HEK293T (cell line): ENCODE measurements at regions not wholly inside any gene's neighbourhood (a gene's known extent, or its start where the extent isn't known, plus 50 kb on each side); places are given as distances from the start of the nearest gene placed in this dataset.

Experiments used
- CTCF ChIA-PET: fragments of 350-600 bp; formaldehyde crosslinking; extraction: SDS; loops from one replicate; lab custom pipeline; 2021; ENCODE audit warnings: antibody characterized with exemption, inconsistent platforms; lab: Yijun Ruan, JAX
- POLR2A ChIA-PET: fragments of 350-600 bp; formaldehyde crosslinking; extraction: SDS; loops from one replicate; lab custom pipeline; 2020; ENCODE audit warnings: antibody characterized with exemption, inconsistent platforms; lab: Yijun Ruan, JAX
- DNase-seq: peaks from one replicate; pipeline ENCODE4 v3.0.0; 2012; ENCODE audit warnings: mixed read lengths; ENCODE audit errors: extremely low spot score
- ARNT ChIP-seq: fragments of 450-650 bp; IDR thresholded peaks from 2 replicates; pipeline ENCODE4 v1.6.1; 2017; ENCODE audit warnings: mild to moderate bottlenecking
- BHLHE40 ChIP-seq: fragments of 450-650 bp; IDR thresholded peaks from 2 replicates; pipeline ENCODE4 v1.6.1; 2016; ENCODE audit warnings: mild to moderate bottlenecking, moderate library complexity, borderline replicate concordance
- CTBP1 ChIP-seq: fragments of 450-650 bp; IDR thresholded peaks from 2 replicates; pipeline ENCODE4 v1.6.1; 2016; ENCODE audit warnings: borderline replicate concordance
- ELF4 ChIP-seq: fragments of 450-650 bp; IDR thresholded peaks from 2 replicates; pipeline ENCODE4 v1.6.1; 2017; ENCODE audit warnings: antibody characterized with exemption
- FOXA1 ChIP-seq: fragments of 450-650 bp; IDR thresholded peaks from 2 replicates; pipeline ENCODE4 v1.6.1; 2016; ENCODE audit warnings: mild to moderate bottlenecking
- FOXK2 ChIP-seq: fragments of 450-650 bp; IDR thresholded peaks from 2 replicates; pipeline ENCODE4 v1.6.1; 2016; ENCODE audit warnings: mild to moderate bottlenecking
- FOXM1 ChIP-seq: fragments of 450-650 bp; IDR thresholded peaks from 2 replicates; pipeline ENCODE4 v1.6.1; 2017; ENCODE audit warnings: mild to moderate bottlenecking, borderline replicate concordance
- HDGF ChIP-seq: fragments of 450-650 bp; IDR thresholded peaks from 2 replicates; pipeline ENCODE4 v1.6.1; 2017; ENCODE audit warnings: antibody characterized with exemption, borderline replicate concordance
- L3MBTL2 ChIP-seq: fragments of 450-650 bp; conservative IDR thresholded peaks from 2 replicates; pipeline ENCODE4 v1.6.1; 2016; ENCODE audit warnings: mild to moderate bottlenecking
- LEF1 ChIP-seq: fragments of 450-650 bp; IDR thresholded peaks from 2 replicates; pipeline ENCODE4 v1.6.1; 2017; ENCODE audit warnings: mild to moderate bottlenecking, borderline replicate concordance
- NFRKB ChIP-seq: fragments of 450-650 bp; IDR thresholded peaks from 2 replicates; pipeline ENCODE4 v1.6.1; 2016; ENCODE audit warnings: mild to moderate bottlenecking, moderate library complexity
- SP1 ChIP-seq: fragments of 450-650 bp; IDR thresholded peaks from 2 replicates; pipeline ENCODE4 v1.6.1; 2017
- SUZ12 ChIP-seq: fragments of 450-650 bp; IDR thresholded peaks from 2 replicates; pipeline ENCODE4 v1.6.1; 2016; ENCODE audit warnings: mild to moderate bottlenecking
- TARDBP ChIP-seq: fragments of 450-650 bp; IDR thresholded peaks from 2 replicates; pipeline ENCODE4 v1.6.1; 2016
- ZNF384 ChIP-seq: fragments of 450-650 bp; IDR thresholded peaks from 2 replicates; pipeline ENCODE4 v1.6.1; 2016
- TF ChIP-seq, protein P1 (sequence below): fragments of 450-650 bp; IDR thresholded peaks from 2 replicates; pipeline ENCODE4 v1.6.1; 2016

DNA sequence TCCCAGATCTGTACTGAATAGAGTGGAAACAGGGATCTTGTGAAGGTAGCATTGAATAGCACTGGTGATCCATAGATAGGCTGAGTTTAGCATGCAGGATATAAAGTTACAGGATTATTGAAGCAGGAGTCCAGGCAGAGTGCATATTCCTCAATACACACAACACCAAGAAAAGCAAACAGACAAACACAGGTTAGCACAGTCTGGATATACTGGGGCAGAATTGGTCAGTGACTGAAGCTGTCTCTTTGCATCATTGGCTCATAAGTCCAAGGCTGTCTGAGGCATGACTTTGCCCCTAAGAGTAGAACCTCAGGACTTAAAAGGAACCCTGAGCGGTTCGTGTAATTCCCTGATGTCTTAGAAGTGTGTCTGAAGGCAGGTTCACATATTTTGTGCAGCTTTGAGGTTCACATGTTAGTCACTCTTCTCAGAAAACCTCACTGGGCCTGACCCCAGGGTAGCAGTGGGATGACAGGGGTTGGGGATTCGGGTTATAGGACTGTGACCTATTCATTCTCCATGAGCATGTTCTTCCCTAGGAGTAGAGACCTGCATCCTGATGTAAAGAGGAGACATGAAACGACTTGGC, 134.6 kb downstream of the AASDH start:
- POLR2A ChIA-PET, result no interaction called here
- CTCF ChIA-PET, result no interaction called here
- DNase-seq, result no peak
- no peak for TF ChIP-seq FOXK2
- TF ChIP-seq TARDBP, result no peak

DNA sequence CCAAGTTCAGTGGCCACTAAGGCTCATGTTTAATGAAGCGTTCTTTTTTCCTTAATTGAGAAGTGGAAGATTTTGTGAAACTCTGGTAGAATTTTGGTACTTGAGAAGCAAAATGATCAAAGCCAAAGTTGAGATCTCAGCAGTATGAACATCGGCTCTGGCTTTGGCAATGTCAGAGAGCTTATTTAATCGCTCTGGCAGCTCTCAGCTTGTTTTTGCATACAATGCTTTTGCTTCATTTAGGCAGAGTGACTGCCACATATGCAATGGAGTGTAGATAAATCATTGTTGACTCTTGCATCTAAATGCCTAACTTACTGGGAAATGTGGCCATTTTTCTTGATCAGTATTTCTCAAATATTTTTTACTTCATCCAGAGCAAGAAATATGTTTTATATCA, 135.7 kb downstream of the AASDH start:
- ChIA-PET POLR2A (no interaction called here), CTCF (no interaction called here)
- TF ChIP-seq FOXK2 (no peak), TARDBP (no peak)
- no peak for DNase-seq

DNA sequence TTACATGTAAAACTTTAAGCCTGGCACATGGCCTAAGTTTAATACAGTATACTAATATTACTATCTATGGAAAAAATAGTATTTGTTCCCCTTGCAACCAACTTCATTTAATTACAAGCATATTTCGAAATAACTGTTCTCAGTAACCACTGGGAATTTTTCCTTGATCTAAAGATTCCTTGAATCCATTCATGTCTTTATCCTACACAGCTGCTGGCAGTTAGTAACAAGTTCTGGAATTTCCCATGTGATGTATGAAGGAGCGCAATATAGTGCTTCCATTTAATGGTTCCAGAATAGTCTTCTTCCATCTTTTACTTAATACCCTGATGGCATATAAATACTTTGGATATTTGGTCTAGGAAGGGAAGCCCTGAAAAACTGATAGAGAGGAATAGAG, 136.5 kb downstream of the AASDH start:
- POLR2A ChIA-PET, result no interaction called here
- TF ChIP-seq SUZ12 (no peak), BHLHE40 (no peak), ARNT (no peak)
- CTCF ChIA-PET, result no interaction called here
- DNase-seq, result no peak

DNA sequence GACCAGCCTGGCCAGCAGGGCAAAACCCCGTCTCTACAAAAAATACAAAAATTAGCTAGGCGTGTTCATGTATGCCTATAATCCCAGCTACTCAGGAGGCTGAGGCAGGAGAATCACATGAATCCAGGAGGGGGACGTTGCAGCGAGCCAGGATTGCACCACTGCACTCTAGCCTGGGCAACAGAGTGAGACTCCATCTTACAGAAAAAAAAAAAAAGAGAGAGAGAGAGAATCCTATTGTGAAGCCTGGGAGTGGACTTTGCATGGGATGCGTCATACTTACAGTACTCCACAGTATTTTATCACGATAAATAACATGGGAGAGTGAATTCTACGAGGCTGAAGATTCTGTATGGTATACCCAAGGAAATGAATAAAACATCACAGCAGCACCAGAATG, 139.6 kb downstream of the AASDH start:
- TF ChIP-seq CTBP1 (no peak), NFRKB (no peak), BHLHE40 (no peak), L3MBTL2 (no peak), SP1 (no peak), ELF4 (no peak), ARNT (no peak), LEF1 (no peak), HDGF (no peak), FOXA1 (no peak), FOXM1 (no peak), ZNF384 (no peak), TARDBP (no peak)
- TF ChIP-seq, protein P1, sequence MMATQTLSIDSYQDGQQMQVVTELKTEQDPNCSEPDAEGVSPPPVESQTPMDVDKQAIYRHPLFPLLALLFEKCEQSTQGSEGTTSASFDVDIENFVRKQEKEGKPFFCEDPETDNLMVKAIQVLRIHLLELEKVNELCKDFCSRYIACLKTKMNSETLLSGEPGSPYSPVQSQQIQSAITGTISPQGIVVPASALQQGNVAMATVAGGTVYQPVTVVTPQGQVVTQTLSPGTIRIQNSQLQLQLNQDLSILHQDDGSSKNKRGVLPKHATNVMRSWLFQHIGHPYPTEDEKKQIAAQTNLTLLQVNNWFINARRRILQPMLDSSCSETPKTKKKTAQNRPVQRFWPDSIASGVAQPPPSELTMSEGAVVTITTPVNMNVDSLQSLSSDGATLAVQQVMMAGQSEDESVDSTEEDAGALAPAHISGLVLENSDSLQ, result no peak
- DNase-seq, result no peak
- ChIA-PET CTCF (no interaction called here), POLR2A (no interaction called here)

DNA sequence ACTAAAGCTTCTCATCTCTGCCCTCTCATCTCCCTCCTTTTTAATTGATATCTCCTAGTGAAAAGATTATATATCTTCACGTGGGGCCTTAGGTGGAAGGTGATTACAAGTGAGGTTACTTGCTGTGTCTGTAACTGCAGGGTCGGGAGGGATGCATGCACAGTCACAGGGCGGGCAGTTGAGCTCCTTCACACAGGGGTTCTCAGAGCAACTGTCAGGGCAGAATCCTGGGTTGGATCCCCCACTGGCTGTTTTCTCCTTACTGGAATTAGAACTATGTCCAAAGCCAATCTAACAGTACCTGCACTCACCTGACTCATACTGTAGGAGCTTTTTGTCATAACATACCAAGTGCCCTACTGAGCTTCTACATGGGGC, 141.1 kb downstream of the AASDH start:
- no peak for TF ChIP-seq LEF1
- ChIA-PET POLR2A (no interaction called here), CTCF (no interaction called here)
- DNase-seq, result no peak

DNA sequence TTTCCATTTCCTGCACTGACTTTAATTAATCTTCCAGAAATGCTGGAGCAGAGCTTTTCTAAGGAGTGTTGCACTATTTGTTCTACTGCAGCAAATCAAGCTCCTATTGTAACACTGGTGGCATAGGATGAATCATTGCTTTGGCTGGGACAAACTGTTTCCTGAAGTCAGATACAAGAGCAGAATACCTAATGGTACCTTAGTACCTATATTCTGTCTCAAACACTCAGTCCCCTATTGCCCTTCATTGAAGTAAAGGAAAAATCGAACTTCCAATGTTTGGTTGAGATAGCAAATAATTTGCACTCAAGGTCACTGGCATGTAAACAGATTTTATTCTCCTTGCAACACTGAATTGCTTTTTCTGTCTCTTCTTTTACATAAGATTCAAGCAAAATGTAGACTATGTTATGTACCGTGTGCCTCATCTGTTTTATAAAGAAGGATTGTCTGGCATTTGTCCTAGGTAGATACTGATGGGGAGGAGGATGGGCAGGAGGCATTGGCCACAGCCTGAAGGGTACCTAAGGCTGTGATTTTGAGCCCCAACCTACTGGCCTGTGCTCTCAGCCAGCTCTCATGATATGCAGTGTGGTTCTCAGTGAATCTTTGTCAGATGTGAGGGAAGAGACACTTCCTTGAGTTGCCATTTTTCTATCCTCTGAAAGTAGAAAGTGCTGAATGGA, 141.6 kb downstream of the AASDH start:
- no peak for DNase-seq
- CTCF ChIA-PET, result no interaction called here
- TF ChIP-seq, protein P1, result no peak
- POLR2A ChIA-PET, result no interaction called here

DNA sequence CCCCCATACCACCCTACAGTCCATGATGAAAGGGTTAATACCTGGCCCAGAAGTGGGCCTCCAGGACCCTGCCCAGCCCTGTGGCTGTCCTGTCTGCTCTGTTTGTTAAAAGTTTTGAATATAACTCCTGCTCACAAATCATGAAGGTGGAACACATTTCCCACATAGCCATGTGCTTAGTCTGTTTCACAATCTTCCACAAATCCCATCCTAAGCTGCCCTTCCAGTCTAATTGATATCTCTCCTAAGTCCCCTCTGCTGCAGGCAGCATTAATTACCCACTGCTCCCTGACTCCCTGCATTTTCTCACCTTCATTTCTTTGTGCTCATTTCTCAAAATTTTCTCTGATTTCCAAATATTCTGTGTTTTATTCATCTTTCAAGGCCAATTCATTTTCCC, 142.6 kb downstream of the AASDH start:
- POLR2A ChIA-PET, result no interaction called here
- CTCF ChIA-PET, result no interaction called here
- TF ChIP-seq SP1 (no peak), HDGF (no peak), ZNF384 (no peak), FOXA1 (no peak)
- DNase-seq, result no peak

DNA sequence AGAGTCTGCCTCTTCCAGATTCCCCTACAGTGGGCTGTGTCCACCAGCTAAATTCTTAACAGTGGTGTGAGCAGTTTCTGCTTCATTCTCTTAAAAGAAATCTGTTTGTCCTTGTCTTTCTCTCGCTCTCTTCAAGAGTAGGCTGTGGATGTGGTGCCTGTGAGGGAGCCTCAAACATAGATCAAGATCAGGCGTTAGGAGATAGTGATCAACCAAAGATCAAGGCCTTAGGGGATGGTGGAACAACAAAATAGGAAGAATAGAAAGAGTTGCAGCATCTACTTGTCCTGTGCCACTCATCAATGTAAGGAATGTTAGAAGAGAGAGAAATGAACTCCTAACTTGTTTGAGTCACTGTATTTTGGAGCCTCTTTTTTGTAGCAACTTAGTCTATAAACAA, 144.2 kb downstream of the AASDH start:
- no peak for DNase-seq
- ChIA-PET POLR2A (no interaction called here), CTCF (no interaction called here)
- TF ChIP-seq SP1 (no peak), BHLHE40 (no peak), SUZ12 (no peak), LEF1 (no peak), TARDBP (no peak), CTBP1 (no peak), NFRKB (no peak), FOXK2 (no peak), HDGF (no peak), ARNT (no peak), ELF4 (no peak), ZNF384 (no peak), FOXA1 (no peak), L3MBTL2 (no peak), FOXM1 (no peak)
- TF ChIP-seq, protein P1, result no peak
